Glutamatergic neuron (in vitro differentiated cells): ENCODE measurements at regions not wholly inside any gene's neighbourhood (a gene's known extent, or its start where the extent isn't known, plus 50 kb on each side); places are given as distances from the start of the nearest gene placed in this dataset.

Source experiments
- DNase-seq: peaks from one replicate; pipeline ENCODE4 v3.0.0; 2022
- H3K27ac Mint-ChIP-seq: one replicate; pipeline ENCODE4 v1.8.0; 2020; ENCODE audit warnings: mild to moderate bottlenecking, mixed read lengths, inconsistent platforms; ENCODE audit not compliant: unreplicated experiment
- H3K27me3 Mint-ChIP-seq: one replicate; pipeline ENCODE4 v1.8.0; 2020; ENCODE audit warnings: mild to moderate bottlenecking, moderate library complexity, mixed read lengths, inconsistent platforms; ENCODE audit not compliant: unreplicated experiment
- H3K36me3 Mint-ChIP-seq: one replicate; pipeline ENCODE4 v1.8.0; 2020; ENCODE audit warnings: mild to moderate bottlenecking, mixed read lengths, inconsistent platforms; ENCODE audit not compliant: unreplicated experiment
- H3K4me1 Mint-ChIP-seq: one replicate; pipeline ENCODE4 v1.8.0; 2020; ENCODE audit warnings: mild to moderate bottlenecking, low read depth, mixed read lengths, inconsistent platforms; ENCODE audit not compliant: unreplicated experiment
- H3K4me3 Mint-ChIP-seq: one replicate; pipeline ENCODE4 v1.8.0; 2020; ENCODE audit warnings: mild to moderate bottlenecking, mixed read lengths, inconsistent platforms; ENCODE audit not compliant: unreplicated experiment
- H3K9me3 Mint-ChIP-seq: one replicate; pipeline ENCODE4 v1.8.0; 2020; ENCODE audit warnings: mild to moderate bottlenecking, moderate library complexity, mixed read lengths, inconsistent platforms; ENCODE audit not compliant: unreplicated experiment
- TF ChIP-seq, protein P1 (sequence below): fragments of 200-600 bp; sonication (generic); IDR thresholded peaks from one replicate; pipeline ENCODE4 v1.5.0; 2021; ENCODE audit not compliant: partially characterized antibody, unreplicated experiment

DNA sequence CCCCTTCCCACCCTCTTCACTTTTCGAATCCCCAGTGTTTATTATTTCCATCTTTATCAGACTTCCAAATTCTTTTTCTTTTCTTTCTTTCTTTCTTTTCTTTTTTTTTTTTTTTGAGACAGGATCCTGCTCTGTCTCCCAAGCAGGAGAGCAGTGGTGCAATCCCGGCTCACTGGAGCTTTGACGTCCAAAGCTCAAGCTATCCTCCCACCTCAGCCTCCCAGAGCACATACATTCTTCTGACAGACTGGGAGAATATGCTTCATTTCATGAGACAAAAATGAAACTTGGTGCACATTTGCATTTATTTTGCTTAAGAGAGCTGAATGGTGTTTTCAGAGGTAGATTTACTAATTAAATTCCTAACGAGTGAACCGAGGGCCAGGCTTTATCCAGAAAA lies 80.1 kb upstream of the FZD8 start:
- DNase-seq: no peak
- no peaks in the 10 kb centered on the region for H3K36me3 Mint-ChIP-seq
- H3K4me1 Mint-ChIP-seq: no peaks in the 10 kb centered on the region
- H3K27me3 Mint-ChIP-seq: peaks cover 2% of the 10 kb centered on the region
- no peak overlapping the region for H3K4me3 Mint-ChIP-seq
- no peak overlapping the region for H3K27ac Mint-ChIP-seq
- no peaks in the 10 kb centered on the region for H3K9me3 Mint-ChIP-seq
- TF ChIP-seq, protein P1, sequence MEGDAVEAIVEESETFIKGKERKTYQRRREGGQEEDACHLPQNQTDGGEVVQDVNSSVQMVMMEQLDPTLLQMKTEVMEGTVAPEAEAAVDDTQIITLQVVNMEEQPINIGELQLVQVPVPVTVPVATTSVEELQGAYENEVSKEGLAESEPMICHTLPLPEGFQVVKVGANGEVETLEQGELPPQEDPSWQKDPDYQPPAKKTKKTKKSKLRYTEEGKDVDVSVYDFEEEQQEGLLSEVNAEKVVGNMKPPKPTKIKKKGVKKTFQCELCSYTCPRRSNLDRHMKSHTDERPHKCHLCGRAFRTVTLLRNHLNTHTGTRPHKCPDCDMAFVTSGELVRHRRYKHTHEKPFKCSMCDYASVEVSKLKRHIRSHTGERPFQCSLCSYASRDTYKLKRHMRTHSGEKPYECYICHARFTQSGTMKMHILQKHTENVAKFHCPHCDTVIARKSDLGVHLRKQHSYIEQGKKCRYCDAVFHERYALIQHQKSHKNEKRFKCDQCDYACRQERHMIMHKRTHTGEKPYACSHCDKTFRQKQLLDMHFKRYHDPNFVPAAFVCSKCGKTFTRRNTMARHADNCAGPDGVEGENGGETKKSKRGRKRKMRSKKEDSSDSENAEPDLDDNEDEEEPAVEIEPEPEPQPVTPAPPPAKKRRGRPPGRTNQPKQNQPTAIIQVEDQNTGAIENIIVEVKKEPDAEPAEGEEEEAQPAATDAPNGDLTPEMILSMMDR: no peak

GRCh38 chr10:35720366-35720765 lies 78.3 kb upstream of the FZD8 start:
- TF ChIP-seq, protein P1: no peak
- no peak overlapping the region for H3K27ac Mint-ChIP-seq
- no peaks in the 10 kb centered on the region for H3K4me1 Mint-ChIP-seq
- no peaks in the 10 kb centered on the region for H3K9me3 Mint-ChIP-seq
- H3K27me3 Mint-ChIP-seq: no peaks in the 10 kb centered on the region
- no peak overlapping the region for H3K4me3 Mint-ChIP-seq
- no peaks in the 10 kb centered on the region for H3K36me3 Mint-ChIP-seq
- no peak for DNase-seq

DNA sequence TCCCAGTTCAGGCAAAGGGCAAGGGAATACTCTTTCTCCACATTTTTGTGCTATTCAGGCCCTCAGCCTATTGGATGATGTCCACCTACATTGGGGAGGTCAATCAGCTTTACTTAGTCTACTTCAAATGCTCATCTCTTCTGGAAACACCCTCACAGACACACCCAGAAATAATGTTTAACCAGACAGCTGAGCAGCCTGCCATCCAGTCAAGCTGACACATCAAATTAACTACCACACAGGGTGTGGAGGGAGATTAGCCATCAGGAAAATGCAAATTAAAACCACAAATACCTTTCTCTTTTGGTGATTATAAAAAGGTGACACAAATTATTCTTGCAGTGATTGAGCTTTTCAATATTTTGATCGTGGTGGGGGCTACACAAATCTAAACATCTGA lies 74.7 kb upstream of the FZD8 start:
- no peak overlapping the region for H3K4me3 Mint-ChIP-seq
- H3K27me3 Mint-ChIP-seq: no peaks in the 10 kb centered on the region
- no peak for DNase-seq
- peaks cover 4% of the 10 kb centered on the region for H3K4me1 Mint-ChIP-seq
- TF ChIP-seq, protein P1: no peak
- H3K9me3 Mint-ChIP-seq: no peaks in the 10 kb centered on the region
- H3K36me3 Mint-ChIP-seq: no peaks in the 10 kb centered on the region
- no peak overlapping the region for H3K27ac Mint-ChIP-seq

- Mint-ChIP-seq H3K4me1 (peaks cover 12% of the 10 kb centered on the region), H3K9me3 (peaks cover 3% of the 10 kb centered on the region), H3K4me3 (no peak overlapping the region), H3K27me3 (no peaks in the 10 kb centered on the region), H3K27ac (no peak overlapping the region), H3K36me3 (no peaks in the 10 kb centered on the region)
- DNase-seq: no peak
- TF ChIP-seq, protein P1: no peak
Measured at GRCh38 chr10:35712486-35712885, 70.4 kb upstream of the FZD8 start.

- no peaks in the 10 kb centered on the region for H3K27me3 Mint-ChIP-seq
- no peak overlapping the region for H3K27ac Mint-ChIP-seq
- no peak for DNase-seq
- TF ChIP-seq, protein P1: no peak
- no peak overlapping the region for H3K4me3 Mint-ChIP-seq
- H3K36me3 Mint-ChIP-seq: no peaks in the 10 kb centered on the region
- peaks cover 6% of the 10 kb centered on the region for H3K9me3 Mint-ChIP-seq
- H3K4me1 Mint-ChIP-seq: peaks cover 13% of the 10 kb centered on the region
Measured at GRCh38 chr10:35711615-35712411, 69.7 kb upstream of the FZD8 start.
